Mesothelial cell of epicardium (in vitro differentiated cells): ENCODE measurements at regions not wholly inside any gene's neighbourhood (a gene's known extent, or its start where the extent isn't known, plus 50 kb on each side); places are given as distances from the start of the nearest gene placed in this dataset.

ENCODE experiments used
- DNase-seq, 2 experiments: peaks; one replicate each; pipeline ENCODE4 v3.0.0; 2021; ENCODE audit warnings: low spot score in 2 of 2; ENCODE audit not compliant: unreplicated experiment in 2 of 2
- H3K27ac Mint-ChIP-seq: 2 replicates; pipeline ENCODE4 v1.8.0; 2021; ENCODE audit warnings: mixed read lengths
- H3K27me3 Mint-ChIP-seq: 2 replicates; pipeline ENCODE4 v1.8.0; 2021; ENCODE audit warnings: low read depth, mixed read lengths
- H3K36me3 Mint-ChIP-seq: 2 replicates; pipeline ENCODE4 v1.8.0; 2021; ENCODE audit warnings: mixed read lengths
- H3K4me1 Mint-ChIP-seq: 2 replicates; pipeline ENCODE4 v1.8.0; 2021; ENCODE audit warnings: mixed read lengths
- H3K4me3 Mint-ChIP-seq: 2 replicates; pipeline ENCODE4 v1.8.0; 2021; ENCODE audit warnings: mild to moderate bottlenecking, moderate library complexity, mixed read lengths
- H3K9me3 Mint-ChIP-seq: 2 replicates; pipeline ENCODE4 v1.8.0; 2021; ENCODE audit warnings: mixed read lengths
- CTCF ChIP-seq: fragments of 200-600 bp; sonication (generic); IDR thresholded peaks from one replicate; pipeline ENCODE4 v1.5.0; 2021; ENCODE audit warnings: antibody characterized with exemption; ENCODE audit not compliant: unreplicated experiment

- no peaks in the 10 kb centered on the region for H3K27me3 Mint-ChIP-seq
- TF ChIP-seq CTCF: no peak
- peak overlapping the region; percentile 81 for H3K27ac Mint-ChIP-seq
- H3K9me3 Mint-ChIP-seq: peaks cover 9% of the 10 kb centered on the region
- DNase-seq: no peak
- H3K4me1 Mint-ChIP-seq: peaks cover 22% of the 10 kb centered on the region
- H3K4me3 Mint-ChIP-seq: no peak overlapping the region
- peaks cover 3% of the 10 kb centered on the region for H3K36me3 Mint-ChIP-seq
Measured at GRCh38 chr10:78266741-78267469, 233.2 kb downstream of the RPS24 start.

GRCh38 chr10:78267598-78267997, 233.9 kb downstream of the RPS24 start:
- H3K27ac Mint-ChIP-seq: no peak overlapping the region
- DNase-seq: no peak

GRCh38 chr10:78269060-78269459, 235.4 kb downstream of the RPS24 start:
- no peaks in the 10 kb centered on the region for H3K27me3 Mint-ChIP-seq
- DNase-seq: no peak
- no peak for TF ChIP-seq CTCF
- H3K4me1 Mint-ChIP-seq: peaks cover 22% of the 10 kb centered on the region
- H3K4me3 Mint-ChIP-seq: no peak overlapping the region
- H3K9me3 Mint-ChIP-seq: peaks cover 13% of the 10 kb centered on the region
- H3K27ac Mint-ChIP-seq: no peak overlapping the region
- H3K36me3 Mint-ChIP-seq: peaks cover 3% of the 10 kb centered on the region

More at GRCh38 chr10:78267598-78267997, 233.9 kb downstream of the RPS24 start:
- TF ChIP-seq CTCF: no peak
- Mint-ChIP-seq H3K4me3 (no peak overlapping the region), H3K27me3 (no peaks in the 10 kb centered on the region), H3K9me3 (peaks cover 10% of the 10 kb centered on the region), H3K36me3 (peaks cover 3% of the 10 kb centered on the region), H3K4me1 (peaks cover 22% of the 10 kb centered on the region)

- no peak for DNase-seq
- Mint-ChIP-seq H3K4me1 (peaks cover 16% of the 10 kb centered on the region), H3K36me3 (peaks cover 3% of the 10 kb centered on the region), H3K27ac (no peak overlapping the region), H3K27me3 (no peaks in the 10 kb centered on the region), H3K9me3 (peaks cover 13% of the 10 kb centered on the region), H3K4me3 (no peak overlapping the region)
- no peak for TF ChIP-seq CTCF
Measured at GRCh38 chr10:78272329-78272728, 238.7 kb downstream of the RPS24 start.

GRCh38 chr10:78274491-78274890, 240.8 kb downstream of the RPS24 start:
- Mint-ChIP-seq H3K27me3 (no peaks in the 10 kb centered on the region), H3K27ac (no peak overlapping the region), H3K4me1 (peaks cover 17% of the 10 kb centered on the region), H3K4me3 (no peak overlapping the region), H3K36me3 (no peaks in the 10 kb centered on the region), H3K9me3 (peaks cover 4% of the 10 kb centered on the region)
- DNase-seq: no peak
- TF ChIP-seq CTCF: no peak
